HepG2 (cell line): ENCODE measurements at regions not wholly inside any gene's neighbourhood (a gene's known extent, or its start where the extent isn't known, plus 50 kb on each side); places are given as distances from the start of the nearest gene placed in this dataset.
A peak's percentile ranks its signal among the peaks of the same experiment; 100 is the strongest.

Source experiments
- CENPT ChIP-seq: sonication (generic); formaldehyde crosslinking; IDR thresholded peaks from 2 replicates; pipeline ENCODE4 v1.8.0; 2022; ENCODE audit warnings: low read depth, mild to moderate bottlenecking, moderate library complexity, missing genetic modification reagents
- DZIP1 ChIP-seq: sonication (generic); formaldehyde crosslinking; IDR thresholded peaks from 2 replicates; pipeline ENCODE4 v1.5.0; 2020; ENCODE audit warnings: mild to moderate bottlenecking, missing genetic modification reagents
- FOSL2 ChIP-seq: sonication (generic); formaldehyde crosslinking; IDR thresholded peaks from 2 replicates; pipeline ENCODE4 v1.4.0; 2020; ENCODE audit warnings: missing genetic modification reagents
- FOXP4 ChIP-seq: sonication (generic); formaldehyde crosslinking; IDR thresholded peaks from 2 replicates; pipeline ENCODE4 v1.4.0; 2020; ENCODE audit warnings: missing genetic modification reagents
- HMGXB4 ChIP-seq, 2 experiments: sonication (generic) in 1 of 2; formaldehyde crosslinking in 1 of 2; IDR thresholded peaks; 2 replicates each; pipeline versions ENCODE4 v1.4.0 to v1.6.1; 2018 to 2020; ENCODE audit warnings: missing genetic modification reagents in 2 of 2, borderline replicate concordance in 1 of 2, low read depth in 1 of 2, mild to moderate bottlenecking in 1 of 2, missing biosample characterization in 1 of 2
- KMT2A ChIP-seq: sonication (generic); formaldehyde crosslinking; IDR thresholded peaks from 2 replicates; pipeline ENCODE4 v1.4.0; 2020; ENCODE audit warnings: missing genetic modification reagents
- NFRKB ChIP-seq: fragments of 450-650 bp; IDR thresholded peaks from 2 replicates; pipeline ENCODE4 v1.6.1; 2017
- NR0B2 ChIP-seq: sonication (generic); formaldehyde crosslinking; IDR thresholded peaks from 2 replicates; pipeline ENCODE4 v1.4.0; 2020; ENCODE audit warnings: mild to moderate bottlenecking, missing genetic modification reagents
- REPIN1 ChIP-seq: sonication (generic); formaldehyde crosslinking; IDR thresholded peaks from 2 replicates; pipeline ENCODE4 v1.8.0; 2022; ENCODE audit warnings: missing genetic modification reagents, low read depth, mild to moderate bottlenecking, borderline replicate concordance
- ZFP82 ChIP-seq: sonication (generic); formaldehyde crosslinking; IDR thresholded peaks from 2 replicates; pipeline ENCODE4 v1.5.1; 2020; ENCODE audit warnings: mild to moderate bottlenecking, missing genetic modification reagents, borderline replicate concordance
- ZNF260 ChIP-seq: sonication (generic); formaldehyde crosslinking; IDR thresholded peaks from 2 replicates; pipeline ENCODE4 v1.4.0; 2020; ENCODE audit warnings: missing genetic modification reagents, low read depth, mild to moderate bottlenecking, borderline replicate concordance
- ZNF280D ChIP-seq: sonication (generic); formaldehyde crosslinking; IDR thresholded peaks from 2 replicates; pipeline ENCODE4 v1.5.1; 2020; ENCODE audit warnings: mild to moderate bottlenecking, missing genetic modification reagents
- ZNF33A ChIP-seq: sonication (generic); formaldehyde crosslinking; IDR thresholded peaks from 2 replicates; pipeline ENCODE4 v1.5.1; 2020; ENCODE audit warnings: missing genetic modification reagents, mild to moderate bottlenecking, moderate library complexity, borderline replicate concordance
- ZNF543 ChIP-seq: sonication (generic); formaldehyde crosslinking; IDR thresholded peaks from 2 replicates; pipeline ENCODE4 v1.4.0; 2020; ENCODE audit warnings: mild to moderate bottlenecking, missing genetic modification reagents
- ZNF558 ChIP-seq: sonication (generic); formaldehyde crosslinking; IDR thresholded peaks from 2 replicates; pipeline ENCODE4 v1.9.0; 2022; ENCODE audit warnings: mild to moderate bottlenecking, missing genetic modification reagents, borderline replicate concordance
- ZNF678 ChIP-seq: sonication (generic); formaldehyde crosslinking; IDR thresholded peaks from 2 replicates; pipeline ENCODE4 v1.4.0; 2020; ENCODE audit warnings: mild to moderate bottlenecking, missing genetic modification reagents

- no peak for TF ChIP-seq HMGXB4 (CRISPR knock-in tag; IDR thresholded peaks at IDR 0.05; ENCODE audit: borderline replicate concordance in 1 of 2, low read depth in 1 of 2)
- TF ChIP-seq KMT2A (CRISPR knock-in tag) = peak; percentile 24
- no peak for TF ChIP-seq DZIP1
- no peak for TF ChIP-seq ZNF558 (CRISPR knock-in tag)
- 0 out of 2 replicates have a peak, but pooled peaks have one; percentile 28 for TF ChIP-seq ZNF543 (CRISPR knock-in tag)
- TF ChIP-seq ZNF678 (CRISPR knock-in tag) = no peak
- peak; percentile 45 for TF ChIP-seq FOSL2 (CRISPR knock-in tag)
- TF ChIP-seq ZNF260 (CRISPR knock-in tag) = no peak
- TF ChIP-seq ZNF280D (CRISPR knock-in tag) = peak; percentile 50
- peak; percentile 75; the same call in 1 of the 2 replicates for TF ChIP-seq FOXP4
- TF ChIP-seq REPIN1 (CRISPR knock-in tag) = 0 out of 2 replicates have a peak, but pooled peaks have one; percentile 11
- TF ChIP-seq ZFP82 = peak; percentile 49; the same call in 1 of the 2 replicates
- no peak for TF ChIP-seq NR0B2
- TF ChIP-seq CENPT (CRISPR knock-in tag) = no peak
- no peak for TF ChIP-seq NFRKB
- no peak for TF ChIP-seq ZNF33A (CRISPR knock-in tag)
These were observed 54.7 kb upstream of the ID2 start (continued) for GRCh38 chr2:8627019-8627691.
